GM23338 (cell line): ENCODE measurements at regions not wholly inside any gene's neighbourhood (a gene's known extent, or its start where the extent isn't known, plus 50 kb on each side); places are given as distances from the start of the nearest gene placed in this dataset.

ENCODE experiments used
- ATAC-seq: fragments of 200-7000 bp; cut with Tn5 transposase; 3 replicates; pipeline ENCODE4 v1.9.1; 2020
- DNase-seq: peaks from one replicate; pipeline ENCODE4 v3.0.0-alpha.2; 2015; ENCODE audit warnings: low spot score
- H2AFZ ChIP-seq: fragments of 200-600 bp; sonication (generic); 2 replicates; pipeline ENCODE4 v1.8.0; 2016; ENCODE audit warnings: antibody characterized with exemption, mild to moderate bottlenecking, moderate library complexity
- H3F3A ChIP-seq: fragments of 200-600 bp; sonication (generic); replicated peaks from 2 replicates; pipeline ENCODE4 v1.8.0; 2017; ENCODE audit warnings: antibody characterized with exemption, mixed run types, low read depth
- H3K27ac ChIP-seq: fragments of 200-600 bp; sonication (generic); 2 replicates; pipeline ENCODE4 v1.6.1; 2016; ENCODE audit warnings: low read depth
- H3K27me3 ChIP-seq: fragments of 200-600 bp; sonication (generic); 2 replicates; pipeline ENCODE4 v1.8.0; 2016; ENCODE audit warnings: mild to moderate bottlenecking, mixed run types, moderate library complexity; ENCODE audit not compliant: insufficient read depth
- H3K36me3 ChIP-seq: fragments of 200-600 bp; sonication (generic); 2 replicates; pipeline ENCODE4 v1.8.0; 2016; ENCODE audit warnings: mild to moderate bottlenecking; ENCODE audit not compliant: insufficient read depth
- H3K4me1 ChIP-seq: fragments of 200-600 bp; sonication (generic); 2 replicates; pipeline ENCODE4 v1.8.0; 2016; ENCODE audit warnings: mild to moderate bottlenecking, moderate library complexity; ENCODE audit not compliant: insufficient read depth
- H3K4me2 ChIP-seq: fragments of 200-600 bp; sonication (generic); 2 replicates; pipeline ENCODE4 v1.7.1; 2017; ENCODE audit warnings: mixed run types
- H3K4me3 ChIP-seq: fragments of 200-600 bp; sonication (generic); 2 replicates; pipeline ENCODE4 v1.6.1; 2016; ENCODE audit warnings: mixed run types
- H3K79me2 ChIP-seq: fragments of 200-600 bp; sonication (generic); replicated peaks from 2 replicates; pipeline ENCODE4 v1.8.0; 2017; ENCODE audit warnings: mild to moderate bottlenecking; ENCODE audit not compliant: insufficient read depth
- H3K9me2 ChIP-seq: fragments of 200-600 bp; sonication (generic); 2 replicates; pipeline ENCODE4 v1.8.0; 2017; ENCODE audit not compliant: insufficient read depth
- H4K20me1 ChIP-seq: fragments of 200-600 bp; sonication (generic); replicated peaks from 2 replicates; pipeline ENCODE4 v1.8.0; 2017; ENCODE audit warnings: mild to moderate bottlenecking; ENCODE audit not compliant: insufficient read depth
- H3K27ac Mint-ChIP-seq: 2 replicates; pipeline ENCODE4 v1.8.0; 2020; ENCODE audit warnings: inconsistent platforms, mild to moderate bottlenecking, moderate library complexity, mixed read lengths
- H3K27me3 Mint-ChIP-seq: 3 replicates; pipeline ENCODE4 v1.8.0; 2022; ENCODE audit warnings: low read depth, mild to moderate bottlenecking, moderate library complexity, mixed read lengths, inconsistent platforms; ENCODE audit not compliant: insufficient read depth, poor library complexity
- H3K36me3 Mint-ChIP-seq: 3 replicates; pipeline ENCODE4 v1.8.0; 2021; ENCODE audit warnings: low read depth, mild to moderate bottlenecking, inconsistent platforms, moderate library complexity, mixed read lengths
- H3K4me1 Mint-ChIP-seq: 3 replicates; pipeline ENCODE4 v1.8.0; 2020; ENCODE audit warnings: mild to moderate bottlenecking, inconsistent platforms, mixed read lengths
- H3K4me3 Mint-ChIP-seq: 3 replicates; pipeline ENCODE4 v1.8.0; 2021; ENCODE audit warnings: moderate library complexity, mild to moderate bottlenecking, inconsistent platforms, mixed read lengths
- H3K9me3 Mint-ChIP-seq: 3 replicates; pipeline ENCODE4 v1.8.0; 2020; ENCODE audit warnings: moderate library complexity, mild to moderate bottlenecking, inconsistent platforms, mixed read lengths
- CREB1 ChIP-seq: fragments of 250-450 bp; sonication (Bioruptor Pico); IDR thresholded peaks from 2 replicates; pipeline ENCODE4 v1.5.0; 2020; ENCODE audit warnings: low read depth, mild to moderate bottlenecking, moderate library complexity
- EZH2 ChIP-seq: fragments of 200-600 bp; sonication (generic); IDR thresholded peaks from one replicate; pipeline ENCODE4 v1.8.0; 2017; ENCODE audit warnings: antibody characterized with exemption, mild to moderate bottlenecking, low read depth; ENCODE audit not compliant: unreplicated experiment
- EZH2phosphoT487 ChIP-seq: fragments of 200-600 bp; sonication (generic); IDR thresholded peaks from one replicate; pipeline ENCODE4 v1.8.1; 2018; ENCODE audit warnings: antibody characterized with exemption; ENCODE audit not compliant: unreplicated experiment
- JUNB ChIP-seq: IDR thresholded peaks from one replicate; pipeline ENCODE4 v1.6.1; 2016; ENCODE audit warnings: antibody characterized with exemption; ENCODE audit not compliant: unreplicated experiment
- NANOG ChIP-seq: IDR thresholded peaks from 2 replicates; pipeline ENCODE4 v1.6.1; 2016; ENCODE audit warnings: antibody characterized with exemption, borderline replicate concordance
- POLR2AphosphoS5 ChIP-seq: IDR thresholded peaks from 2 replicates; pipeline ENCODE4 v1.6.1; 2016; ENCODE audit warnings: antibody characterized with exemption, low read depth
- STAT1 ChIP-seq: IDR thresholded peaks from one replicate; pipeline ENCODE4 v1.6.1; 2016; ENCODE audit warnings: antibody characterized with exemption; ENCODE audit not compliant: unreplicated experiment
- ZNF114 ChIP-seq: fragments of 250-450 bp; sonication (Bioruptor Pico); IDR thresholded peaks from 2 replicates; pipeline ENCODE4 v1.5.0; 2020; ENCODE audit warnings: mild to moderate bottlenecking, moderate library complexity
- ZNF331 ChIP-seq: fragments of 250-450 bp; sonication (Bioruptor Pico); IDR thresholded peaks from 2 replicates; pipeline ENCODE4 v1.5.0; 2020; ENCODE audit warnings: low read depth, mild to moderate bottlenecking, moderate library complexity
- TF ChIP-seq, protein P1 (sequence below), 2 experiments: fragments of 200-600 bp in 1 of 2; sonication (generic) in 1 of 2; conservative IDR thresholded peaks; 2 replicates each; pipeline versions ENCODE4 v1.5.1 to v1.6.1; 2016 to 2017; ENCODE audit warnings: antibody characterized with exemption in 2 of 2, low read depth in 2 of 2, mild to moderate bottlenecking in 2 of 2, moderate library complexity in 1 of 2
- TF ChIP-seq, protein P2 (sequence below): IDR thresholded peaks from one replicate; pipeline ENCODE4 v1.6.1; 2018; ENCODE audit warnings: antibody characterized with exemption; ENCODE audit not compliant: unreplicated experiment
- TF ChIP-seq, protein P3 (sequence below): fragments of 250-450 bp; sonication (Bioruptor Pico); IDR thresholded peaks from 2 replicates; pipeline ENCODE4 v1.5.0; 2020; ENCODE audit warnings: mild to moderate bottlenecking, moderate library complexity
- TF ChIP-seq, protein P4 (sequence below): IDR thresholded peaks from 2 replicates; pipeline ENCODE4 v1.6.1; 2016; ENCODE audit warnings: antibody characterized with exemption

DNA sequence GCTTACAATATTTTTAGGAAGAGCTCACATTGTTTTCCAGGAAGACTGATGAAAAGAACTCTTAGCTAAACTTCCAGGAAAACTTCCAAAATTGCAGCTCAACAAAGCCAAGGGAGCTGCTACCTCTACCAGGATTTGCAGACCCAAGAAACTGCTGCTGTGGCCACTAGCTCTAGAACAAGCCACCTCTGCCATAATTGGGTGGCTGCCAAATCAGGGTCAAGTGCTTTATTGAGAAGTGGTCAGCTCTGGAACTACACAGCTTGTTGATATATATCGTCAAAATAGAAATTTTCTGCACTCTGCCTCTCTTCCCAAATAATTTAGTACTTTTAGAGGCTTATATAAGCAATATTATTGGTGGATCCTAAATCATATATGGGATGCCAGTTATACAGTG lies 371.8 kb upstream of the CHORDC1 start (continued):
- no peak for TF ChIP-seq EZH2
- TF ChIP-seq ZNF331 (CRISPR knock-in tag): no peak
- no peak for TF ChIP-seq JUNB

DNA sequence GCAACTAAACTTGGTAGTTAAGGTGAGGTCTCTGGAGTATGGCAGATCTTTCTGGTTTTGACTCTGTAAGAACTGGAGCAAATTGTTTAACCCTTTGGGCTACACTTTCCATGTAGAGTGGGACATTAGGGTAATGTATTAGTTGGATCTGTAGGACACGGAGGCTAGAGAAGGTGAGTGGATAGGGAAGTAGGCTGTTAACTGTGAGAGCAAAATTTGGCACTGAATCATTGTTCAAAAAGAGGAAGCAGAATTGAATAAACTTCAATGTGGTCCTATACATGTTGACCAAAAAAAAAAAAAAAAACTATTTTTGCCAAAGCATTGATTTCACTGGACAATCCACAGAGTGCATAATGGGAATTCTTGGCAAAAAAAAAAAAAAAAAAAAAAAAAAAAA lies 370.2 kb upstream of the CHORDC1 start:
- Mint-ChIP-seq H3K36me3 (no peaks in the 10 kb centered on the region), H3K27ac (no peak overlapping the region)

More for the DNA sequence above, 370.2 kb upstream of the CHORDC1 start:
- no peaks in the 10 kb centered on the region for H3K36me3 ChIP-seq
- ATAC-seq (no peak), DNase-seq (no peak)
- H3K4me1 ChIP-seq: peaks cover 11% of the 10 kb centered on the region; the same call in 1 of the 2 replicates
- H3K79me2 ChIP-seq: no peaks in the 10 kb centered on the region
- H3K27me3 ChIP-seq: no peaks in the 10 kb centered on the region
- no peak overlapping the region for H2AFZ ChIP-seq
- no peaks in the 10 kb centered on the region for H4K20me1 ChIP-seq
- Mint-ChIP-seq H3K27me3 (no peaks in the 10 kb centered on the region), H3K4me3 (no peak overlapping the region), H3K9me3 (peaks cover 19% of the 10 kb centered on the region; the same call in 2 of the 3 replicates), H3K4me1 (0 out of 3 replicates have a peak, but pooled peaks cover 2% of the 10 kb centered on the region)
- TF ChIP-seq, protein P1, sequence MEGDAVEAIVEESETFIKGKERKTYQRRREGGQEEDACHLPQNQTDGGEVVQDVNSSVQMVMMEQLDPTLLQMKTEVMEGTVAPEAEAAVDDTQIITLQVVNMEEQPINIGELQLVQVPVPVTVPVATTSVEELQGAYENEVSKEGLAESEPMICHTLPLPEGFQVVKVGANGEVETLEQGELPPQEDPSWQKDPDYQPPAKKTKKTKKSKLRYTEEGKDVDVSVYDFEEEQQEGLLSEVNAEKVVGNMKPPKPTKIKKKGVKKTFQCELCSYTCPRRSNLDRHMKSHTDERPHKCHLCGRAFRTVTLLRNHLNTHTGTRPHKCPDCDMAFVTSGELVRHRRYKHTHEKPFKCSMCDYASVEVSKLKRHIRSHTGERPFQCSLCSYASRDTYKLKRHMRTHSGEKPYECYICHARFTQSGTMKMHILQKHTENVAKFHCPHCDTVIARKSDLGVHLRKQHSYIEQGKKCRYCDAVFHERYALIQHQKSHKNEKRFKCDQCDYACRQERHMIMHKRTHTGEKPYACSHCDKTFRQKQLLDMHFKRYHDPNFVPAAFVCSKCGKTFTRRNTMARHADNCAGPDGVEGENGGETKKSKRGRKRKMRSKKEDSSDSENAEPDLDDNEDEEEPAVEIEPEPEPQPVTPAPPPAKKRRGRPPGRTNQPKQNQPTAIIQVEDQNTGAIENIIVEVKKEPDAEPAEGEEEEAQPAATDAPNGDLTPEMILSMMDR (conservative IDR thresholded peaks at IDR 0.05; ENCODE audit: low read depth in 2 of 2): no peak
- TF ChIP-seq, protein P2, sequence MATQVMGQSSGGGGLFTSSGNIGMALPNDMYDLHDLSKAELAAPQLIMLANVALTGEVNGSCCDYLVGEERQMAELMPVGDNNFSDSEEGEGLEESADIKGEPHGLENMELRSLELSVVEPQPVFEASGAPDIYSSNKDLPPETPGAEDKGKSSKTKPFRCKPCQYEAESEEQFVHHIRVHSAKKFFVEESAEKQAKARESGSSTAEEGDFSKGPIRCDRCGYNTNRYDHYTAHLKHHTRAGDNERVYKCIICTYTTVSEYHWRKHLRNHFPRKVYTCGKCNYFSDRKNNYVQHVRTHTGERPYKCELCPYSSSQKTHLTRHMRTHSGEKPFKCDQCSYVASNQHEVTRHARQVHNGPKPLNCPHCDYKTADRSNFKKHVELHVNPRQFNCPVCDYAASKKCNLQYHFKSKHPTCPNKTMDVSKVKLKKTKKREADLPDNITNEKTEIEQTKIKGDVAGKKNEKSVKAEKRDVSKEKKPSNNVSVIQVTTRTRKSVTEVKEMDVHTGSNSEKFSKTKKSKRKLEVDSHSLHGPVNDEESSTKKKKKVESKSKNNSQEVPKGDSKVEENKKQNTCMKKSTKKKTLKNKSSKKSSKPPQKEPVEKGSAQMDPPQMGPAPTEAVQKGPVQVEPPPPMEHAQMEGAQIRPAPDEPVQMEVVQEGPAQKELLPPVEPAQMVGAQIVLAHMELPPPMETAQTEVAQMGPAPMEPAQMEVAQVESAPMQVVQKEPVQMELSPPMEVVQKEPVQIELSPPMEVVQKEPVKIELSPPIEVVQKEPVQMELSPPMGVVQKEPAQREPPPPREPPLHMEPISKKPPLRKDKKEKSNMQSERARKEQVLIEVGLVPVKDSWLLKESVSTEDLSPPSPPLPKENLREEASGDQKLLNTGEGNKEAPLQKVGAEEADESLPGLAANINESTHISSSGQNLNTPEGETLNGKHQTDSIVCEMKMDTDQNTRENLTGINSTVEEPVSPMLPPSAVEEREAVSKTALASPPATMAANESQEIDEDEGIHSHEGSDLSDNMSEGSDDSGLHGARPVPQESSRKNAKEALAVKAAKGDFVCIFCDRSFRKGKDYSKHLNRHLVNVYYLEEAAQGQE: no peak
- TF ChIP-seq ZNF114 (CRISPR knock-in tag) (no peak), JUNB (no peak), CREB1 (no peak), NANOG (no peak), ZNF331 (CRISPR knock-in tag) (no peak), POLR2AphosphoS5 (no peak), EZH2phosphoT487 (no peak), EZH2 (no peak), STAT1 (no peak)
- TF ChIP-seq, protein P3, sequence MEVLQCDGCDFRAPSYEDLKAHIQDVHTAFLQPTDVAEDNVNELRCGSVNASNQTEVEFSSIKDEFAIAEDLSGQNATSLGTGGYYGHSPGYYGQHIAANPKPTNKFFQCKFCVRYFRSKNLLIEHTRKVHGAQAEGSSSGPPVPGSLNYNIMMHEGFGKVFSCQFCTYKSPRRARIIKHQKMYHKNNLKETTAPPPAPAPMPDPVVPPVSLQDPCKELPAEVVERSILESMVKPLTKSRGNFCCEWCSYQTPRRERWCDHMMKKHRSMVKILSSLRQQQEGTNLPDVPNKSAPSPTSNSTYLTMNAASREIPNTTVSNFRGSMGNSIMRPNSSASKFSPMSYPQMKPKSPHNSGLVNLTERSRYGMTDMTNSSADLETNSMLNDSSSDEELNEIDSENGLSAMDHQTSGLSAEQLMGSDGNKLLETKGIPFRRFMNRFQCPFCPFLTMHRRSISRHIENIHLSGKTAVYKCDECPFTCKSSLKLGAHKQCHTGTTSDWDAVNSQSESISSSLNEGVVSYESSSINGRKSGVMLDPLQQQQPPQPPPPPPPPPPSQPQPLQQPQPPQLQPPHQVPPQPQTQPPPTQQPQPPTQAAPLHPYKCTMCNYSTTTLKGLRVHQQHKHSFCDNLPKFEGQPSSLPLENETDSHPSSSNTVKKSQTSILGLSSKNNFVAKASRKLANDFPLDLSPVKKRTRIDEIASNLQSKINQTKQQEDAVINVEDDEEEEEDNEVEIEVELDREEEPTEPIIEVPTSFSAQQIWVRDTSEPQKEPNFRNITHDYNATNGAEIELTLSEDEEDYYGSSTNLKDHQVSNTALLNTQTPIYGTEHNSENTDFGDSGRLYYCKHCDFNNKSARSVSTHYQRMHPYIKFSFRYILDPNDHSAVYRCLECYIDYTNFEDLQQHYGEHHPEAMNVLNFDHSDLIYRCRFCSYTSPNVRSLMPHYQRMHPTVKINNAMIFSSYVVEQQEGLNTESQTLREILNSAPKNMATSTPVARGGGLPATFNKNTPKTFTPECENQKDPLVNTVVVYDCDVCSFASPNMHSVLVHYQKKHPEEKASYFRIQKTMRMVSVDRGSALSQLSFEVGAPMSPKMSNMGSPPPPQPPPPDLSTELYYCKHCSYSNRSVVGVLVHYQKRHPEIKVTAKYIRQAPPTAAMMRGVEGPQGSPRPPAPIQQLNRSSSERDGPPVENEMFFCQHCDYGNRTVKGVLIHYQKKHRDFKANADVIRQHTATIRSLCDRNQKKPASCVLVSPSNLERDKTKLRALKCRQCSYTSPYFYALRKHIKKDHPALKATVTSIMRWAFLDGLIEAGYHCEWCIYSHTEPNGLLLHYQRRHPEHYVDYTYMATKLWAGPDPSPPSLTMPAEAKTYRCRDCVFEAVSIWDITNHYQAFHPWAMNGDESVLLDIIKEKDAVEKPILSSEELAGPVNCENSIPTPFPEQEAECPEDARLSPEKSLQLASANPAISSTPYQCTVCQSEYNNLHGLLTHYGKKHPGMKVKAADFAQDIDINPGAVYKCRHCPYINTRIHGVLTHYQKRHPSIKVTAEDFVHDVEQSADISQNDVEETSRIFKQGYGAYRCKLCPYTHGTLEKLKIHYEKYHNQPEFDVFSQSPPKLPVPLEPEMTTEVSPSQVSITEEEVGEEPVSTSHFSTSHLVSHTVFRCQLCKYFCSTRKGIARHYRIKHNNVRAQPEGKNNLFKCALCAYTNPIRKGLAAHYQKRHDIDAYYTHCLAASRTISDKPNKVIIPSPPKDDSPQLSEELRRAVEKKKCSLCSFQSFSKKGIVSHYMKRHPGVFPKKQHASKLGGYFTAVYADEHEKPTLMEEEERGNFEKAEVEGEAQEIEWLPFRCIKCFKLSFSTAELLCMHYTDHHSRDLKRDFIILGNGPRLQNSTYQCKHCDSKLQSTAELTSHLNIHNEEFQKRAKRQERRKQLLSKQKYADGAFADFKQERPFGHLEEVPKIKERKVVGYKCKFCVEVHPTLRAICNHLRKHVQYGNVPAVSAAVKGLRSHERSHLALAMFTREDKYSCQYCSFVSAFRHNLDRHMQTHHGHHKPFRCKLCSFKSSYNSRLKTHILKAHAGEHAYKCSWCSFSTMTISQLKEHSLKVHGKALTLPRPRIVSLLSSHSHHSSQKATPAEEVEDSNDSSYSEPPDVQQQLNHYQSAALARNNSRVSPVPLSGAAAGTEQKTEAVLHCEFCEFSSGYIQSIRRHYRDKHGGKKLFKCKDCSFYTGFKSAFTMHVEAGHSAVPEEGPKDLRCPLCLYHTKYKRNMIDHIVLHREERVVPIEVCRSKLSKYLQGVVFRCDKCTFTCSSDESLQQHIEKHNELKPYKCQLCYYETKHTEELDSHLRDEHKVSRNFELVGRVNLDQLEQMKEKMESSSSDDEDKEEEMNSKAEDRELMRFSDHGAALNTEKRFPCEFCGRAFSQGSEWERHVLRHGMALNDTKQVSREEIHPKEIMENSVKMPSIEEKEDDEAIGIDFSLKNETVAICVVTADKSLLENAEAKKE (CRISPR knock-in tag): no peak
- TF ChIP-seq, protein P4, sequence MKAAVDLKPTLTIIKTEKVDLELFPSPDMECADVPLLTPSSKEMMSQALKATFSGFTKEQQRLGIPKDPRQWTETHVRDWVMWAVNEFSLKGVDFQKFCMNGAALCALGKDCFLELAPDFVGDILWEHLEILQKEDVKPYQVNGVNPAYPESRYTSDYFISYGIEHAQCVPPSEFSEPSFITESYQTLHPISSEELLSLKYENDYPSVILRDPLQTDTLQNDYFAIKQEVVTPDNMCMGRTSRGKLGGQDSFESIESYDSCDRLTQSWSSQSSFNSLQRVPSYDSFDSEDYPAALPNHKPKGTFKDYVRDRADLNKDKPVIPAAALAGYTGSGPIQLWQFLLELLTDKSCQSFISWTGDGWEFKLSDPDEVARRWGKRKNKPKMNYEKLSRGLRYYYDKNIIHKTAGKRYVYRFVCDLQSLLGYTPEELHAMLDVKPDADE: no peak
- H3K4me3 ChIP-seq: no peak overlapping the region
- no peak overlapping the region for H3K4me2 ChIP-seq
- no peak overlapping the region for H3K27ac ChIP-seq
- H3K9me2 ChIP-seq: 0 out of 2 replicates have a peak, but pooled peaks cover 3% of the 10 kb centered on the region
- no peaks in the 10 kb centered on the region for H3F3A ChIP-seq
